K562 (cell line): ENCODE measurements at regions not wholly inside any gene's neighbourhood (a gene's known extent, or its start where the extent isn't known, plus 50 kb on each side); places are given as distances from the start of the nearest gene placed in this dataset.

Experiments
- CHD7 ChIP-seq: fragments of 200-600 bp; sonication (generic); IDR thresholded peaks from one replicate; pipeline ENCODE4 v1.6.1; 2012; ENCODE audit warnings: mild to moderate bottlenecking, low read depth, low read length, inconsistent platforms

- no peak for TF ChIP-seq CHD7
Measured at GRCh38 chr4:17152941-17153540, 254.6 kb upstream of the LDB2 start (continued).
